HG03575 (cell line): ENCODE measurements at regions not wholly inside any gene's neighbourhood (a gene's known extent, or its start where the extent isn't known, plus 50 kb on each side); places are given as distances from the start of the nearest gene placed in this dataset.

Experiments
- ATAC-seq: cut with Tn5 transposase; IDR thresholded peaks from one replicate; pipeline ENCODE4 v1.9.1; 2021; ENCODE audit not compliant: unreplicated experiment, insufficient number of reproducible peaks, low FRiP score; ENCODE audit errors: extremely low read depth

DNA sequence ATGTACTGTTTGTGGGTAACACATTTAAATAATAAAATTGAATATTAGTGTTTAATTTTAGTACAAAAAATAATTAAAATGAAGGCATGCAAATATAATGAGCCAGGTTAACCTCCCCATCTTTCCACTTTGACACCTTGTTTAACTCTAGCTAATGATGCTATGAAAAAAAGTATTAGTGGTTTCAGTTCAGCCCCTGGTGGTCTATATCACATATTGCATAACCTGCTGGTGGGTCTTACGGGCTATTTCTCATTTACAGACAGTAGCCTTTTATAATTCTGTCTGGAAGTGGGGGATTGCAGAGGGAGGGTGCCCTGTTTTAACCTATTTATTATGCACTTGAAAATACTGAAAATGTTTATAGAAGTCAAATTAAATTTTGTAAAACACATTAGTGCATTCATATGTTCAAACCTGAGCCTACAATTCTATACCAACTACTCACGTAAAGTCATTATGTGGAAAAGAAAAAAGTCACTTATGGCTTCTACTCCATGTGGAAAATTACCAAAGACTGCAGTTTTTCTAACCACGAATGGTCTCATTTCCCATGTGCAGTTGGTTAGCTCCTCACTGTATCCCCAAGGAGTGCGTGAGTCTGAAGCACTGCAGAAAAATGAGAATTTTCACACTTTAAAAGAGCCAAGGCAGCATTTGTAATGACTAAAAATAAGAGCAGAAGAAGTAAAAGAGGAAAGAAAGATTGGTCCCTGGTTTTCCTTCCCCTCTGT, 381.0 kb downstream of the MTX2 start:
- ATAC-seq = no peak

GRCh38 chr2:176650838-176651555, 381.8 kb downstream of the MTX2 start:
- ATAC-seq = no peak

GRCh38 chr2:176652300-176653182, 383.3 kb downstream of the MTX2 start:
- no peak for ATAC-seq

- no peak for ATAC-seq
Measured at GRCh38 chr2:176653479-176654443, 384.5 kb downstream of the MTX2 start.

DNA sequence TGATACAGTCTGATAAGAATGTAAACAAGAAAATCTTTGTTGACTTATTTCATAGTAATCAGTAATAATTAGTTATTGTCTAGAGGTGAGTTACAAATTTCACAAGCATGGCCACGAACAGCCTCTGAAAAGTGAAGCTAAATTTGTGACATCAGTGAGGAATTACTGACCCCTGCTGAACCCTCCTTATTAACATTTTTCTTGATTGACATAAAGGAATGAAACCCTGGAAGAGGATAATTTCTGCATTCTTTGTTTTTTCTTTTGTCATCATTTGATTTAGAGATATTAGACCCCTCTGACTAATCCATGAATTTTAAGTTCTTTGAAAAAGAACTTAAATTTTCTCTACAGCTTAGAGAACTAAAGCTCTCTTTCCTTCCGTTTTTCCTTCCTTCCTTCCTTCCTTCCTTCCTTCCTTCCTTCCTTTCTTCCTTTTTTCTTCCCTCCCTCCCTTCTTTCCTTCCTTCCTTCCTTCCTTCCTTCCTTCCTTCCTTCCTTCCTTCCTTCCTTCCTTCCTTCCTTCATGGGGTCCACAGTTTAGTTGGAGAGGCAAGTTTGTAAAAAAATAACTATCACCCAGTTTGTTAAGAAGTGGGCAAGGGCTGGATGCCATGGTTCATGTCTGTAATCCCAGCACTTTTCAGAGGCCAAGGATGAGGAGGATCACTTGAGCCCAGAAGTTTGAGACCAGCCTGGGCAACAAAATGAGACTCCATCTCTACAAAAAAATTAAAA, 387.0 kb downstream of the MTX2 start:
- no peak for ATAC-seq

DNA sequence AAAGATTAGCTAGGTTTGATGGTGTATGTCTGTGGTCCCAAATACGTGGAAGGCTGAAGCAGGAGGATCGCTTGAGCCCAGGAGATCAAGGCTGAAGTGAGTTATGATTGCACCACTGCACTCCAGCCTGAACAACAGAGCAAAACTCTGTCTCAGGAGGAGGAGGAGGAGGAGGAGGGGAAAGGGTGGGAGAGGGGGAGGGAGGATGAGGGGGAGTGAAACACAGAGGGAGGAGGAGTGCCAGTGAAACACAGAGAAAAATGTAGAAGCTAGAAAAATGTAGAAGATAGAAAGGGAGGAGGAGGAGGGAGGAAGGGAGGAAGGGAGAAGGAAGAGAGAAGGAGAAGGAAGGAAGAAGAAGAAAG, 387.5 kb downstream of the MTX2 start:
- ATAC-seq = no peak

DNA sequence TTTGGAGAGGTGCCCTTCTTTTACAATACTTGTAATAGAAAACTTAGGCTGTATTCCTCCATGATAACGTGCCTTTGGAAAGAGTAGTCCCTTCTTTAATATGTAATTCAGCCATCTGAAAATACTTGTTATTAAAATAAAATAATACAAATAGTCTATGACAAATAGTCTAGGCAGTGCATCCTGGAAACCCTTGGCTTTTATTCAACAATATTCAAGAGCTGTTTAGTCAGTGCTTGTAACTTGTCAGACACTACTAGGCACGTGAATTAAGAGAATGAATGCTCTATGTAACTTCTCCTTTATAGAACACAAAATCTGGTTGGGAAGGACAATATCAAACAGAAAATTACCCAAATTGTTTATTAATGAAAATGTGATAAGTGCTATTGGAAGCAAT, 388.2 kb downstream of the MTX2 start:
- ATAC-seq = no peak

DNA sequence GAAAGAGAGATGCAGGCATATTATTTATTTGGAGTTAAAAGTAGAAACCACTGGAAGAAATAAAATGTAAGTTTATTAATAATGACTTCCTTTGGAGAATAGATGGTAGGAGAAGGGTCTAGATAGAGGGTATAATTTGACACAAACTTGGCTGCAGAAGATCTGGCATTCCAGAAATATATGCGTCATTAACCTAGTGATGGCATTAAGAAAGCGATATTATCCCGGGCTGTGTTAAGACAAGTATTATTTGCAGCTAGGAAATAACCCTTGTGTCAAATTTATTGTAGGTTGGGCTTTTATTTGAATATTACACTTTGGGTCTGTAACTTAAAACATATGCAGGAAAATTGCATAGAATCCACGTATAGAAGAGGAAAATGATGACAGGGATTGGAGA, 389.5 kb downstream of the MTX2 start:
- no peak for ATAC-seq

GRCh38 chr2:176662753-176663152, 393.5 kb downstream of the MTX2 start:
- no peak for ATAC-seq

DNA sequence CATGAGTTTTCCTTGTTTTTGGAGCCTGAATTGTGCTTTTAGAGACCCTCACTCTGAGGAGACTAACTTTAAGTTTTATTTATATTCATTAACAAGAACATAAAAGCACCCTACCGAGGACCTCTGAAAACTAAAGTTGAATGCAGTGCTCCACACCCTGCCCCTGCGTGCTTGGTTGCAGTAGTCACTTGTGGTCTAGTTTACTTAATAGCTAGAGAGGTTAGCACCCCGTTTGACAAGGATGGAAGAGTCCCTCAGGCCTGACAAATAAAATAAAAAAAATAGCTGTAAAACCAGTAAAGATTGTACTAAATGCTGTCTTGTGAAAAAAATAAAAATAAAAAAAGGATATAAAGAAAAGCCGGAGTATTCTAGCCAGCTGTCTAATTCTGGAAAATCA, 395.2 kb downstream of the MTX2 start:
- no peak for ATAC-seq

GRCh38 chr2:176665086-176665485, 395.8 kb downstream of the MTX2 start:
- no peak for ATAC-seq

DNA sequence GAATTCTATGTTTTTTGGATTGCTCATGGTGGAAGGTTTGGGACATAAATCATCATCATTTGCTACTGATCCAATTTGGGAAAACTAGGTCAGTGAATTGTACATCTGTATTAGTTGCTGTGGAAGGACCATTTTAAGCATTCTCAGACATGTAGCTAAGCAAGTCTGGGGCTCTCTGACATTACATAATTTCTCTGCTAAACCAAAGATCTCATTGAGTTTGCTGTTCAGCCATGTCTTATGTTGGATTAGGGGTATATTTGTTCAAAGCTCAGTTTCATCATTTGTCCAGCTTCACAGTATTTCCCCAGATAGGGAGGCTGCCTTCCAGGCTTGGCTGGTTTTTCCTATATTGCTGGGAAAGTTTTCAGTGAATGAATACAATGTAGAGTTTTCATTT, 399.7 kb downstream of the MTX2 start:
- ATAC-seq = no peak

DNA sequence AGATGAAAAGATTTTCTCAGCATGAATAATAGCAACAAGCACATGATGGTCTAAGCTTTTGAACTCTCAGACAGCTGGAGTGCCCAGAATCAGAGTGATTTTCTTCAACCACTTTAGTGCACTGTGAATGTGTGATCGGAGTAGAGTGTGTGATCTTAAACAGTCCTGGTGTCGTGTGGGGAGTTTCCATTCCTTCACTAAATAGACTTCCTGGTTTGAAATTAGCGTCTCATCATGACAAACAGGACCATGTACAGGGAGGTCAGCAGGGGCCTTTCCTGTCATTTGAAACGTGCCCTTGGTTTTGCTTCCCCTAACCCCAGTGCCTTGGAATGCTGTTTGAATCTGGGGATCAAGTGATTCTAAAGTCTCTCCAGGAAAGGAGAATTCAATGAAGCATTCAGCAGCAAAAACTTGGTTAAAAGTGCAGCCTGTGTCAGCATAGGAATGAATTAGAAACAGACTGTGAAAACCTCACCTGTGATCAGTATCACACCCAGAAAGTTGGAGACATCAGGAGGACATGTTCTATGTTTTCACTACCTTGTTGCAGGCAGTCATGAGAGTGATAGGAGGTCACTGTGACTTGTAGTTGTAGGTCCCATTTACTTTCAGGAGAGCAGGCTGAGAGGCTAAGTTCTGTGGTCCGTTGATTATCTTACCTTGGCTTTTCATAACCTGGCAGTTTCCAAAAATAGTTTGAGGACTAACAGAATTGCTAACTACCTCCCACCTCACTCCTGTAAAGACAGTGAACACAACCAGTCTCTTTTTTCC, 400.3 kb downstream of the MTX2 start:
- ATAC-seq = no peak

DNA sequence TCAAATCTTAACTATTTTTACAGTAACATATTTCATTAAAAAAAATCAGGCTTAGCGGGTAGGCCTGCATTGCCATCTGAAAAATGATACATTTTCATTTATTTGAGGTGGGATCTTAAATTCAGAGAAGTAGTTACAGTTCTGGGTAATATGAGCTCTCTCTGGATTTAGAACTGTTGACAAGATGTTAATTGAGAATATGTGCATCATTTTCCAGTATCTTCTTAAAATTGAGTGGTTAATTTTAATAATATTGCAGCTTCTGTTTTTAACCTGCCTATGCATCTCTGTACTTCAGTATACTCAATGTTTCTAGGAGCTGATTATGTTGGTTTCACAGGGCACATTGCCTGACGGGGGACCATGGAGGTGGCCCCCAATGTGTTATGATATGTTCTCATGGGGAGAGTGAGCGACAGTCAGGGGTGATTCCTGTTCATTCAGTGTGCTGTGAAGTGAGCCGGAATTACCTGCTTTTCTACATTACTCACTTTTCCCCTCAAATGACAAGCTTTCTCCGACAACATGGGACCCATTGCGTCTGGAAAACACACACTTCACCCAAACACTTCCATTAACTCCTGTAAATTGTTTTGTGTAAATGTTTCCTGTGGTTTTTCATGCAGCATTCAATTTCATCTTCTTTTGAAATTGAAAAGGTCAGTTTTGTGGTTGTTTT, 406.2 kb downstream of the MTX2 start:
- no peak for ATAC-seq

DNA sequence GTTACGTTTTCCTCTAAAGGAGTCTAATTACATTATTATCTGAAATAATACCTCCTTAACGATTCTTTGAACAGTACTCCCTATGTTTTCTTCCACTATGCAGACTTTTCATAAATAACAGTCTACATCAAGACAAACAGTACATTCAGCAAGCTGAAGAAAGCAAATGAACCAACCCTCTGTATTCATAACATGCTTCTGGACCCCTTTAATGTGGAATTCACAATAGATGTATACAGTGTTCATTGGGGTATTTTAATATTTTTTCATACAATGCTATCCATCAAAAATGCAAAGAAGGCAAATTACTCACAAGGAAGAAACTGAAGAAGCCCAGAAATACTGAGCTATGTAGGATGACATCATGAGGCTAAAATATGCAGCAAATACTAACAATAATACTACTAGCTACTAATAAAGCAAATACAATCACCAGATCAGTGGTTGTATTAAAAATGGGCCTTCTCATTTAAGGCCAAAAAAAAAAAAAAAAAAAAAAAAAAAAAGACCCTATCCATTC, 408.6 kb downstream of the MTX2 start:
- ATAC-seq = no peak

DNA sequence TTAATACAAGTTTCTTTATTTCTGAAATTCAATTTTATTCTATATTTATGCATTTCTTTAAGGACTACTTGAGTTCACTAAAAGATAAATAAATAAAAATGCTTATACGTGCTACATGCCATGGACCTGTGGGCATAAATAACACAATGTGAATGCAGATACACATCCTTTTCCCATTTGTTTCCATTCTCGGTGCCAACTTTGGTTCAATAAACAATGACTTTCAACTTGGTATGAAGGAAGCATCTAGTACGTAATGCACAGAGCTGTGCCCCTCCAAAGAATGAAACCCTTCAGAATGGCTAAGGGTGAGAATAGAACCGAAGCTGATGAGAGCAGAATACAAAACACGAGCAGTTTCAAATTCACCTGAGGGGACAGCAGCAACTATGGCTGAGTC, 409.3 kb downstream of the MTX2 start:
- no peak for ATAC-seq
